SK-N-SH (cell line): ENCODE measurements at regions not wholly inside any gene's neighbourhood (a gene's known extent, or its start where the extent isn't known, plus 50 kb on each side); places are given as distances from the start of the nearest gene placed in this dataset.

ENCODE experiments used
- CTCF ChIA-PET: fragments of 300-600, 350-600 bp; formaldehyde crosslinking; extraction: SDS; loops from one replicate; lab custom pipeline; 2021; lab: Yijun Ruan, JAX
- POLR2A ChIA-PET: fragments of 350-600 bp; sonication (Branson Sonifier 250); formaldehyde crosslinking; extraction: SDS; loops from one replicate; lab custom pipeline; 2020; ENCODE audit warnings: antibody characterized with exemption, inconsistent platforms; lab: Yijun Ruan, JAX
- DNase-seq: peaks from one replicate; pipeline ENCODE4 v3.0.0; 2012
- H2AFZ ChIP-seq: fragments of 200-600 bp; sonication (generic); 2 replicates; pipeline ENCODE4 v1.8.1; 2016; ENCODE audit warnings: antibody characterized with exemption, mild to moderate bottlenecking, low read depth
- H3F3A ChIP-seq: fragments of 200-600 bp; sonication (generic); replicated peaks from 2 replicates; pipeline ENCODE3; 2016; ENCODE audit warnings: antibody characterized with exemption, mild to moderate bottlenecking; ENCODE audit not compliant: insufficient read depth
- H3K27ac ChIP-seq, 2 experiments: fragments of 200-500 bp in 1 of 2; fragments of 200-600 bp in 1 of 2; sonication (Bioruptor generic) in 1 of 2; sonication (generic), shearing (Covaris generic) in 1 of 2; 2 replicates each; pipeline versions ENCODE4 v1.5.1 to v1.6.1; 2014 to 2016; ENCODE audit warnings: low read depth in 2 of 2, inconsistent platforms in 1 of 2, low read length in 1 of 2, mild to moderate bottlenecking in 1 of 2, mixed read lengths in 1 of 2
- H3K27me3 ChIP-seq: fragments of 200-600 bp; sonication (generic), shearing (Covaris generic); 2 replicates; pipeline ENCODE4 v1.6.1; 2016; ENCODE audit warnings: mixed run types; ENCODE audit not compliant: insufficient read depth
- H3K36me3 ChIP-seq, 2 experiments: fragments of 200-500 bp in 1 of 2; fragments of 200-600 bp in 1 of 2; sonication (Bioruptor generic) in 1 of 2; sonication (generic) in 1 of 2; replicated peaks in 1 of 2; 2 replicates each; pipeline versions ENCODE3 to v1.5.1; 2014 to 2016; ENCODE audit warnings: low read length in 1 of 2, mild to moderate bottlenecking in 1 of 2; ENCODE audit not compliant: insufficient read depth in 2 of 2, control insufficient read depth in 1 of 2
- H3K4me1 ChIP-seq, 2 experiments: fragments of 200-500 bp in 1 of 2; fragments of 200-600 bp in 1 of 2; sonication (Bioruptor generic) in 1 of 2; sonication (generic), shearing (Covaris generic) in 1 of 2; 2 replicates each; pipeline versions ENCODE4 v1.5.1 to v1.6.1; 2014 to 2016; ENCODE audit warnings: low read depth in 1 of 2, low read length in 1 of 2, mixed run types in 1 of 2; ENCODE audit not compliant: insufficient read depth in 2 of 2, control insufficient read depth in 1 of 2
- H3K4me2 ChIP-seq: fragments of 200-600 bp; sonication (generic), shearing (Covaris generic); 2 replicates; pipeline ENCODE4 v1.6.1; 2017; ENCODE audit warnings: mixed run types
- H3K4me3 ChIP-seq, 2 experiments: fragments of 200-500 bp in 1 of 2; fragments of 200-600 bp in 1 of 2; sonication (Bioruptor generic) in 1 of 2; sonication (generic), shearing (Covaris generic) in 1 of 2; 2 replicates each; pipeline versions ENCODE4 v1.5.1 to v1.8.1; 2014 to 2016; ENCODE audit warnings: low read depth in 2 of 2, inconsistent platforms in 1 of 2, low read length in 1 of 2, mild to moderate bottlenecking in 1 of 2, mixed read lengths in 1 of 2, moderate library complexity in 1 of 2
- H3K79me2 ChIP-seq: fragments of 200-600 bp; sonication (generic); 2 replicates; pipeline ENCODE4 v1.8.1; 2017; ENCODE audit warnings: mild to moderate bottlenecking; ENCODE audit not compliant: insufficient read depth
- H3K9ac ChIP-seq: fragments of 200-600 bp; sonication (generic); 2 replicates; pipeline ENCODE4 v1.6.1; 2017; ENCODE audit warnings: mixed run types
- H3K9me2 ChIP-seq: fragments of 200-600 bp; sonication (generic); 2 replicates; pipeline ENCODE4 v1.6.1; 2017; ENCODE audit warnings: mixed run types
- H3K9me3 ChIP-seq: fragments of 200-600 bp; sonication (generic); 2 replicates; pipeline ENCODE4 v1.6.1; 2017; ENCODE audit warnings: mixed run types, mild to moderate bottlenecking, moderate library complexity
- H4K20me1 ChIP-seq: fragments of 200-600 bp; sonication (generic); 2 replicates; pipeline ENCODE4 v1.6.1; 2017; ENCODE audit warnings: mild to moderate bottlenecking, mixed run types; ENCODE audit not compliant: insufficient read depth
- ELF1 ChIP-seq: IDR thresholded peaks from 2 replicates; pipeline ENCODE4 v1.4.0; 2012
- EZH2phosphoT487 ChIP-seq: fragments of 200-600 bp; sonication (generic); IDR thresholded peaks from 2 replicates; pipeline ENCODE4 v1.6.1; 2017; ENCODE audit warnings: low read depth, mixed run types, mild to moderate bottlenecking, antibody characterized with exemption, moderate library complexity, borderline replicate concordance
- FOSL2 ChIP-seq: IDR thresholded peaks from 2 replicates; pipeline ENCODE4 v1.4.0; 2012; ENCODE audit warnings: low read depth, mild to moderate bottlenecking, moderate library complexity, borderline replicate concordance
- FOXJ3 ChIP-seq: sonication (generic); formaldehyde crosslinking; IDR thresholded peaks from 2 replicates; pipeline ENCODE4 v1.5.1; 2020; ENCODE audit warnings: mild to moderate bottlenecking, missing genetic modification reagents
- FOXM1 ChIP-seq: IDR thresholded peaks from 2 replicates; pipeline ENCODE4 v1.4.0; 2012; ENCODE audit warnings: low read depth, mild to moderate bottlenecking
- JUND ChIP-seq: IDR thresholded peaks from 2 replicates; pipeline ENCODE4 v1.4.0; 2012
- MEF2A ChIP-seq: IDR thresholded peaks from 2 replicates; pipeline ENCODE4 v1.4.0; 2012; ENCODE audit warnings: low read depth, borderline replicate concordance
- NFIC ChIP-seq: IDR thresholded peaks from 2 replicates; pipeline ENCODE4 v1.4.0; 2012; ENCODE audit warnings: borderline replicate concordance
- RCOR1 ChIP-seq: fragments of 150-350 bp; IDR thresholded peaks from 2 replicates; pipeline ENCODE4 v1.6.1; 2017; ENCODE audit warnings: antibody characterized with exemption, low read length
- TAF1 ChIP-seq: IDR thresholded peaks from 2 replicates; pipeline ENCODE4 v1.6.1; 2012; ENCODE audit warnings: low read depth, mild to moderate bottlenecking, low read length, moderate library complexity, borderline replicate concordance
- YY1 ChIP-seq: IDR thresholded peaks from 2 replicates; pipeline ENCODE4 v1.4.0; 2012; ENCODE audit warnings: low read depth, mild to moderate bottlenecking
- WGBS: methylation state at CpG from one replicate; pipeline ENCODE4 v1.1.6; 2017; ENCODE audit warnings: low lambda C conversion rate; 5-methylcytosine and 5-hydroxymethylcytosine counted together
- TF ChIP-seq, protein P1 (sequence below): fragments of 150-350 bp; IDR thresholded peaks from 2 replicates; pipeline ENCODE4 v1.6.1; 2017; ENCODE audit warnings: antibody characterized with exemption, low read length, low read depth, borderline replicate concordance
- TF ChIP-seq, protein P2 (sequence below): IDR thresholded peaks from 2 replicates; pipeline ENCODE4 v1.4.0; 2012; ENCODE audit warnings: low read depth
- TF ChIP-seq, protein P3 (sequence below): IDR thresholded peaks from 2 replicates; pipeline ENCODE4 v1.6.1; 2012; ENCODE audit warnings: mild to moderate bottlenecking, low read depth, low read length, moderate library complexity
- TF ChIP-seq, protein P4 (sequence below): IDR thresholded peaks from 2 replicates; pipeline ENCODE4 v1.4.0; 2012; ENCODE audit warnings: low read depth, borderline replicate concordance
- TF ChIP-seq, protein P5 (sequence below): fragments of 200-600 bp; sonication (generic); IDR thresholded peaks from 2 replicates; pipeline ENCODE4 v1.6.1; 2017; ENCODE audit warnings: antibody characterized with exemption, mild to moderate bottlenecking, moderate library complexity
- TF ChIP-seq, protein P6 (sequence below): IDR thresholded peaks from 2 replicates; pipeline ENCODE4; 2012

DNA sequence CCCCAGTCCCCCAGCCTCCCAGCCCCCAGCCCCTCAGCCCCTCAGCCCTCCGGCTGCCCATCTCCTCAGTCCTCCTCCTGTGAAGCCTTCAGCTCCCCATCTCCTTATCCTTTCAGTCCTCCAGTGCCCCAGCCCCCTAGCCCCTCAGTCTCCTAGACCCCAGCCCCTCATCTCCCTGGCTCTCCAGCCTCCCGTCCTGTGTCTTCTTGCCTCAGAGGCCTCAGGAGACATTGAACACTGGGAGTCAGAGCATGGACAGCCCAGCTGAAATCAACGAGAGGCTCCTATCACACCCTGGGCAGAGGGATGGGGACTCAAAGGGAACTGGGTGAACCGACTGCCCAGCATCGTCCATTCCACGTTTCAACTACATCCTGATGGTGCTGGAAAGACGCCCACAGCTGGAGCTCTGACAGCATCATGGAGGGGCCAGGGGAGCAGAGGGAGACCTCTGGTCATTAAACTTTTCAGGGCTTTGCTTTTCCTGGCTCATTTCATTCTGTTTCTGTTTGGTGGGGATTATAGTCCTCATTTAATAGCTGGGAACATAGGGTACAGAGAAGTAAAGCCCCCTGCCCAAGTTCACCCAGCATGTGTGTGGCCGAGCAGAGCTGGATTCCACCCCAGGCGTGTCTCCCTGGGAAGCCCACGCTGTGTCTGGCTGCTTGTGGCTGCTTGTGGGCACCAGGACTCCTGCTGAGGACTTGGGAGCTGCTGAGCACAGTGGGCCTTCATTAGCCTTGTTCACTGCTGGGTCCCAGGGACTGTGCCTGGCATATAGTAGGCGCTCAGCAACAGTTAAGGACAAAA lies 396.7 kb downstream of the PTPRU start:
- H3K4me1 ChIP-seq = peaks cover 0 to 33% of the 10 kb centered on the region in 2 experiments; a peak in 2 of 4 replicates
- no peaks in the 10 kb centered on the region for H4K20me1 ChIP-seq
- H3K9ac ChIP-seq = no peak overlapping the region
- 52% methylated on average over 11 of the region's 11 CpGs for WGBS
- TF ChIP-seq, protein P1, sequence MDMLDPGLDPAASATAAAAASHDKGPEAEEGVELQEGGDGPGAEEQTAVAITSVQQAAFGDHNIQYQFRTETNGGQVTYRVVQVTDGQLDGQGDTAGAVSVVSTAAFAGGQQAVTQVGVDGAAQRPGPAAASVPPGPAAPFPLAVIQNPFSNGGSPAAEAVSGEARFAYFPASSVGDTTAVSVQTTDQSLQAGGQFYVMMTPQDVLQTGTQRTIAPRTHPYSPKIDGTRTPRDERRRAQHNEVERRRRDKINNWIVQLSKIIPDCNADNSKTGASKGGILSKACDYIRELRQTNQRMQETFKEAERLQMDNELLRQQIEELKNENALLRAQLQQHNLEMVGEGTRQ = no peak
- TF ChIP-seq ELF1 = no peak
- TF ChIP-seq, protein P2, sequence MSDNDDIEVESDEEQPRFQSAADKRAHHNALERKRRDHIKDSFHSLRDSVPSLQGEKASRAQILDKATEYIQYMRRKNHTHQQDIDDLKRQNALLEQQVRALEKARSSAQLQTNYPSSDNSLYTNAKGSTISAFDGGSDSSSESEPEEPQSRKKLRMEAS = no peak
- TF ChIP-seq YY1 = no peak
- TF ChIP-seq, protein P3, sequence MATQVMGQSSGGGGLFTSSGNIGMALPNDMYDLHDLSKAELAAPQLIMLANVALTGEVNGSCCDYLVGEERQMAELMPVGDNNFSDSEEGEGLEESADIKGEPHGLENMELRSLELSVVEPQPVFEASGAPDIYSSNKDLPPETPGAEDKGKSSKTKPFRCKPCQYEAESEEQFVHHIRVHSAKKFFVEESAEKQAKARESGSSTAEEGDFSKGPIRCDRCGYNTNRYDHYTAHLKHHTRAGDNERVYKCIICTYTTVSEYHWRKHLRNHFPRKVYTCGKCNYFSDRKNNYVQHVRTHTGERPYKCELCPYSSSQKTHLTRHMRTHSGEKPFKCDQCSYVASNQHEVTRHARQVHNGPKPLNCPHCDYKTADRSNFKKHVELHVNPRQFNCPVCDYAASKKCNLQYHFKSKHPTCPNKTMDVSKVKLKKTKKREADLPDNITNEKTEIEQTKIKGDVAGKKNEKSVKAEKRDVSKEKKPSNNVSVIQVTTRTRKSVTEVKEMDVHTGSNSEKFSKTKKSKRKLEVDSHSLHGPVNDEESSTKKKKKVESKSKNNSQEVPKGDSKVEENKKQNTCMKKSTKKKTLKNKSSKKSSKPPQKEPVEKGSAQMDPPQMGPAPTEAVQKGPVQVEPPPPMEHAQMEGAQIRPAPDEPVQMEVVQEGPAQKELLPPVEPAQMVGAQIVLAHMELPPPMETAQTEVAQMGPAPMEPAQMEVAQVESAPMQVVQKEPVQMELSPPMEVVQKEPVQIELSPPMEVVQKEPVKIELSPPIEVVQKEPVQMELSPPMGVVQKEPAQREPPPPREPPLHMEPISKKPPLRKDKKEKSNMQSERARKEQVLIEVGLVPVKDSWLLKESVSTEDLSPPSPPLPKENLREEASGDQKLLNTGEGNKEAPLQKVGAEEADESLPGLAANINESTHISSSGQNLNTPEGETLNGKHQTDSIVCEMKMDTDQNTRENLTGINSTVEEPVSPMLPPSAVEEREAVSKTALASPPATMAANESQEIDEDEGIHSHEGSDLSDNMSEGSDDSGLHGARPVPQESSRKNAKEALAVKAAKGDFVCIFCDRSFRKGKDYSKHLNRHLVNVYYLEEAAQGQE = no peak
- TF ChIP-seq, protein P4, sequence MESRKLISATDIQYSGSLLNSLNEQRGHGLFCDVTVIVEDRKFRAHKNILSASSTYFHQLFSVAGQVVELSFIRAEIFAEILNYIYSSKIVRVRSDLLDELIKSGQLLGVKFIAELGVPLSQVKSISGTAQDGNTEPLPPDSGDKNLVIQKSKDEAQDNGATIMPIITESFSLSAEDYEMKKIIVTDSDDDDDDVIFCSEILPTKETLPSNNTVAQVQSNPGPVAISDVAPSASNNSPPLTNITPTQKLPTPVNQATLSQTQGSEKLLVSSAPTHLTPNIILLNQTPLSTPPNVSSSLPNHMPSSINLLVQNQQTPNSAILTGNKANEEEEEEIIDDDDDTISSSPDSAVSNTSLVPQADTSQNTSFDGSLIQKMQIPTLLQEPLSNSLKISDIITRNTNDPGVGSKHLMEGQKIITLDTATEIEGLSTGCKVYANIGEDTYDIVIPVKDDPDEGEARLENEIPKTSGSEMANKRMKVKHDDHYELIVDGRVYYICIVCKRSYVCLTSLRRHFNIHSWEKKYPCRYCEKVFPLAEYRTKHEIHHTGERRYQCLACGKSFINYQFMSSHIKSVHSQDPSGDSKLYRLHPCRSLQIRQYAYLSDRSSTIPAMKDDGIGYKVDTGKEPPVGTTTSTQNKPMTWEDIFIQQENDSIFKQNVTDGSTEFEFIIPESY = no peak
- no peak for TF ChIP-seq TAF1
- TF ChIP-seq, protein P5, sequence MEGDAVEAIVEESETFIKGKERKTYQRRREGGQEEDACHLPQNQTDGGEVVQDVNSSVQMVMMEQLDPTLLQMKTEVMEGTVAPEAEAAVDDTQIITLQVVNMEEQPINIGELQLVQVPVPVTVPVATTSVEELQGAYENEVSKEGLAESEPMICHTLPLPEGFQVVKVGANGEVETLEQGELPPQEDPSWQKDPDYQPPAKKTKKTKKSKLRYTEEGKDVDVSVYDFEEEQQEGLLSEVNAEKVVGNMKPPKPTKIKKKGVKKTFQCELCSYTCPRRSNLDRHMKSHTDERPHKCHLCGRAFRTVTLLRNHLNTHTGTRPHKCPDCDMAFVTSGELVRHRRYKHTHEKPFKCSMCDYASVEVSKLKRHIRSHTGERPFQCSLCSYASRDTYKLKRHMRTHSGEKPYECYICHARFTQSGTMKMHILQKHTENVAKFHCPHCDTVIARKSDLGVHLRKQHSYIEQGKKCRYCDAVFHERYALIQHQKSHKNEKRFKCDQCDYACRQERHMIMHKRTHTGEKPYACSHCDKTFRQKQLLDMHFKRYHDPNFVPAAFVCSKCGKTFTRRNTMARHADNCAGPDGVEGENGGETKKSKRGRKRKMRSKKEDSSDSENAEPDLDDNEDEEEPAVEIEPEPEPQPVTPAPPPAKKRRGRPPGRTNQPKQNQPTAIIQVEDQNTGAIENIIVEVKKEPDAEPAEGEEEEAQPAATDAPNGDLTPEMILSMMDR = no peak
- no peak for TF ChIP-seq FOSL2
- TF ChIP-seq FOXJ3 (CRISPR knock-in tag) = no peak
- no peak for TF ChIP-seq FOXM1
- TF ChIP-seq MEF2A = no peak
- no peak for TF ChIP-seq NFIC
- TF ChIP-seq, protein P6, sequence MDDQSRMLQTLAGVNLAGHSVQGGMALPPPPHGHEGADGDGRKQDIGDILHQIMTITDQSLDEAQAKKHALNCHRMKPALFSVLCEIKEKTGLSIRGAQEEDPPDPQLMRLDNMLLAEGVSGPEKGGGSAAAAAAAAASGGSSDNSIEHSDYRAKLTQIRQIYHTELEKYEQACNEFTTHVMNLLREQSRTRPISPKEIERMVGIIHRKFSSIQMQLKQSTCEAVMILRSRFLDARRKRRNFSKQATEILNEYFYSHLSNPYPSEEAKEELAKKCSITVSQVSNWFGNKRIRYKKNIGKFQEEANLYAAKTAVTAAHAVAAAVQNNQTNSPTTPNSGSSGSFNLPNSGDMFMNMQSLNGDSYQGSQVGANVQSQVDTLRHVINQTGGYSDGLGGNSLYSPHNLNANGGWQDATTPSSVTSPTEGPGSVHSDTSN = no peak
- no peak for TF ChIP-seq EZH2phosphoT487
- TF ChIP-seq JUND = no peak
- no peak for TF ChIP-seq RCOR1
- no peak overlapping the region for H3K4me3 ChIP-seq
- H3K36me3 ChIP-seq = no peaks in the 10 kb centered on the region
- CTCF ChIA-PET = interaction anchor here (0.6 to 1.2 kb wide), 4 partner anchors 9 to 144 kb away, joined by 3 read pairs; no protein-coding TSS in a partner anchor
- H3F3A ChIP-seq = no peaks in the 10 kb centered on the region
- POLR2A ChIA-PET = no interaction called here
- H3K27me3 ChIP-seq = no peaks in the 10 kb centered on the region
- no peaks in the 10 kb centered on the region for H3K9me3 ChIP-seq
- H3K9me2 ChIP-seq = no peaks in the 10 kb centered on the region
- H3K27ac ChIP-seq = peak overlapping the region in 1 of 2 experiments; percentile 68; a peak in 2 of 4 replicates
- H2AFZ ChIP-seq = no peak overlapping the region
- H3K79me2 ChIP-seq = no peaks in the 10 kb centered on the region
- no peak overlapping the region for H3K4me2 ChIP-seq
- DNase-seq = peak; percentile 52
